ENCODE measurements at regions not wholly inside any gene's neighbourhood (a gene's known extent, or its start where the extent isn't known, plus 50 kb on each side); places are given as distances from the start of the nearest gene placed in this dataset.
"Not testable (repeated sequence)": the region's sequence is repeated elsewhere in the genome, so short reads cannot be mapped to it uniquely, and the experiment has no call there.

DNA sequence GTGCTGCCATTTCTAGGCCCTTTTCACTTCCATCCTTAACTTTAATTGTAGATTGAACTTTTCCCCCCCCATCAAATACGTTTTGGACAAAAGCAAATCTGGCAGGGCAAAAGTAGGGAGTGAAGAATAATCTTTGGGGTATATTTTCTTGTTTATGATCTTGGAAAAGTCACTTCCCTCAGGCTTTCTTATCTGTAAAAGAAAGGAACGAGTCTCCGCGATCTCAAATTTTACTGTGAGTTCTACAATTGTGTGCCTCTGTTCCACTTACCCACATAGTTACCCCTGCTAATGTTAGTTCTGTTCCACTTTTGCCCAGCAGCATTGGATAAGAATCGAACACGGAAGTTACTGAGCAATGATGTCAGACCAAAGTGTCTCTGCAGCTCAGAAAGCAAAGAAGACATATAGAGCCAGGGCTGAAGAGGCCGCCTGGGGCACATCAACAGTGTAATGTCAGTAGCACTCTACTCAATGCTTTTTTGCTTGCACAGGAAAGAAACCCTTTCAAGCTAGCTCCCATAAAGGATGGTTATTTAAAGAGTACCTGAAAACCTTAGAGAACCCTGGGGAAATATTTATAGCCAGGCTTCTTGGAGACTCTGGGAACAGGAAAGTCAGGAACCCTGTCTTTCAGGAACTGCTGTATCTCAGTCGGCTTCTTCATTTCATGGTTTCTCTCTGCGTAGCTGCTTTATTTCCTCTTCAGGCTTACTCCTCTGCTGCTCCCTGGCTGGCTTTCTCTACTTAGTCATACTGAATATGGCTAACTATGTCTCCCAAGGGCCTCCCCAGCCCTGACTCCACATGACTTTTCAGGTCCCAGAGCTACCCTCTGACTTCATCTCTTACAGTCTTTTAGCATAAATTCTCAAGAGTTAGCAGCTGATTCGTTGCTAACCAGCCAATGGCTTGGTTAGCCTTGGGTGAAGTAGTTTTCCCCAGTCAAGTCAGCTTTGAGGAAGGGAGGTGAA is 123.7 kb upstream of the FAM3C start:
- DNase-seq = no peak

DNA sequence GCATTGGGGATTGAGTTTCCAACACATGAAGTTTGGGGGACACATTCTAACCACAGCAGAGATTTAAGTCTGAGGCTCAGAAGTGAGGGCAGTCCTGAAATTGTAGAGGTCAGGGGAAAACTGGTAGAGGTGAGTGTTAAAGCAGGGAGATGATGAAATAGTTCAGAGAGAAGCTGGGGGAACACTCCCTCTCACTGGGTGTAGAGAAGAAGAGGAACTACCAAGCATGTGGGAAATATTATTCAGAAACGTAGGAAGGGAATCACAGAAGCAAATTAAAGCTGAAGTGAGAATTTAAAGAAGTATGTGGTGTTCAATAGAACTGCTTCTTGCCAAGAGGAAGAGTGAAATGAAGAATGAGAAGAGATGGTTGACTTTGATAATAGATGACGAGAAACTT is 121.5 kb upstream of the FAM3C start:
- DNase-seq = no peak

DNA sequence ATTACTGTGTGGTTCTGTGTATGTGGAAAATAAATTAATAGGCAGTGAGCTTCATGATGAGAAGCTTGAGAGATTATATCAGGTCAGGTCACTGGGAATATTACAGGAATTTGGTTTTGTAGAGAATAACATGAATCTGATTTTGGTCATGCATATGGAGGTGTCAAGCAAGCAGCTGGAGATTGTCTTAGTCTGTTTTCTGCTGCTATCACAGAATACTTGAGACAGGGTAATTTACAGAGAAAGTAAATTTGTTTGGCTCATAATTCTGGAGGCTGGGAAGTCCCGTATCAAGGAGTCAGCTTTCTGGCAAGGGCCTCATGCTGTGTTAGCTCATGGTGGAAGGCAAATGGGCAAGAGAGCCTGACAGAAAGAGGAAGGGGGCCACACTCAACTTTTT is 120.7 kb upstream of the FAM3C start:
- no peak for DNase-seq

DNA sequence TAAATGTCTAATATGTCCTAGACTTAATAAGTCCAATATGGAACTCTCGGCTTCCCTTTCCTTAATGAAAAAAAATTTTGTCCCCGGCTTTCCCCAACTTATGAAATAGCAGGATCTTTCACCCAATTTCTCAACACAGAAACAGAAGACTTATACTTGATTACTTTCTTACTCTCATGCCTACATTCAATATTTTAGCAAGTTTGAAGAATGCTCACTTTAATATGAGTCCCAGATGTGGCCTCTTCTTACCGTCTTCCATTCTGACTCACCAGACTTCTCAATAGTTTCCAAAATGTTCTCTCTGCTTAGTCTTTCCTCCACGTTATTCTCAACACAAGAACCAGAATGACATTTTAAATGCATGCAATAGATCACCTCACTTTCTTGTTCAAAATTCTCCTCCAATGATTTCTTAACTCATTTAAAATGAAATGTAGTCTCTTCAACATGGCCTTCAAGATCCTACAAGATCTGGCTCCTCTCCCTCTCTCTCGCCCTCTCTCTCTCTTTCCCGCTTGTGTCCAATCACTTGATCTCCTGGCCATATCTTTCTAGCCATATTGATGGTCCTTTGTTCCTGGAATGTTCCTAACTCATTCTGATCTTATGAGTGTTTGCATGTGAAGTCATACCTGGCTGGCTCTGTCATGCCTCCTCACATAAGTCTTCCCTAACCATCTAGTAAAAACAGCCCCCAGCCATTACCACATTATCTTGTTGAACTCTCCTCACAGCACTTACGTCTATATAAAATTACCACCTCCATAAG is 119.7 kb upstream of the FAM3C start:
- no peak for DNase-seq

DNA sequence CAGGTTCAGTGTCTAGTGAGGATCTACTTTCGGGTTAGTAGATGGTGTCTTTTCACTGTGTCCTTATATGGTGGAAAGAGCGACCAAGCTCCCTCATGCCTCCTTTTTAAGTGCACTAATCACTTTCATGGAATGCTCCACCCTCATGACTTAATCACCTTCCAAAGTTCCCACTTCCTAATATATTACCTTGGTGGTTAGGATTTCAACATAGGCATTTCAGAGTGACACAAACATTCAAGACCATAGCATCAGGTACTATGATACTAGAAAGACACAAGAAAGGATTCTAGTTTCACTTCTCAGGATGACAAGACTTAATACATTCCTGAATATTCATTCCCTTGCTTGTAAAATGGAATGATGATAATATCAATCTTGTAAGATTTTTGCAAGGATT is 119.1 kb upstream of the FAM3C start:
- DNase-seq = no peak

DNA sequence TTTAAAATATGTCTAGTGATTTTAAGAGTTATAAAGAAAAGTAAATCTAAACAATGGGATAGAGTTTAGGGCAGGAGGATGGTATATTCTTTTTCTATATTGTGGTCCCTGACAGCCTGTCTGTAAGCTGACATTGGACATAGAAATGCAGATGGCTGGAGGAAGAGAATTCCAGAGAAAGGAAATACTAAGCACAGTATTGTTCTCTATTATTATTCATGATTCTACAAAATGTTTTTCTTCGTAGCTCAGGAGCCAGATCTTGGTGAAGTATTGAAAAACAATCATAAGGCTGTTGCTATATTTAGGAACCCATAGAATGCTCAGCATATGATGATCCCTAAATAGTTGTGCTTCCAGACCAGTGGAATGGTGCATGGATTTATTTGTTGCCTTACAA is 117.0 kb upstream of the FAM3C start:
- DNase-seq = no peak

DNA sequence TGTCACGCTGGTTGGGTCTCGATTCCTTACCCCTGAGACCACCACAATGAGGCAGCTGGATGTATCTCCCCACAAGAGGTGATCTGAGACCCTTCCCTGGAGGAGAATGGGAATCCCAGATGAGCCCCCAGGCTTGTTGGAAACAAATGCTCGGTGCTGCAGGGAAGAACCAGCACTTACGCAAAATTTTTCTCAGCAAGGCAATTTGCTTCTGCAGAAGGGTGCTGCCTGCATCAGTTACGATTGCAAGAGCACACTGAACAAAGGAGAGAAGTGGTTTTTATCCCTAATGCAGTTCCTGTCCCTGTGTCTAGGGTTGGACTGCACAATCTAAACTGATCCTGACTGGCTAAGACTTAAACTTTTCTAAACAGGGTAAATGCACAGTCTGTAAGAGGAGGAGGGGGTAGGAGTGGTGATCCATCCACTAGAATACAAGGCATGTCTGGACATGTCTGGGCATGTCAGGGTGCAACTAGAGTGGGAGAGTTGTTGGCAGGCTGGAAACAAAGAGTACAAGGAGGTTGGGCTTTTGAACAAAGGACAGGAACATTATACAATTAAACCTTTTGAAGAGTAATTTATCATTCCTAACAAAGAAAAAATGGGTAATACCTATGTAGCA is 114.9 kb upstream of the FAM3C start:
- no peak for DNase-seq

DNA sequence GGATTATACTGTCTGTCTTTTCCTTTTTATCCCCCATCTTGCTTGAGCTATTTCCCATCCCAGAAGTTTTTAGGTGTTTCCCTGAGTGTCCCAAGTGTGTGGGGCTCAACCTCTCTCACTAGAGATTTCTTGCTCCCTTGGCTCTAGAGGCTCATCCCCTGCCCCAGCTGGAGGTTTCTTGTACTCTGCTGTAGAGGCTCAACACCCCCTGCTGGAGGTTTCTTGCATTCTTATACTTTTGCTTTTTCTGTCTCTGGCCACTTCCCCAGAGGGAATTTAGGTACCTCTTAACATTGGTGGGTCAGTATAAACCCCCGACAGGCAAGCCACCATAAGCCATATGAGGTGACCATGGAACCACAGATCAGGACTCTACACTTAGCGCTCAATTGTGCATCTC is 114.2 kb upstream of the FAM3C start:
- no peak for DNase-seq

DNA sequence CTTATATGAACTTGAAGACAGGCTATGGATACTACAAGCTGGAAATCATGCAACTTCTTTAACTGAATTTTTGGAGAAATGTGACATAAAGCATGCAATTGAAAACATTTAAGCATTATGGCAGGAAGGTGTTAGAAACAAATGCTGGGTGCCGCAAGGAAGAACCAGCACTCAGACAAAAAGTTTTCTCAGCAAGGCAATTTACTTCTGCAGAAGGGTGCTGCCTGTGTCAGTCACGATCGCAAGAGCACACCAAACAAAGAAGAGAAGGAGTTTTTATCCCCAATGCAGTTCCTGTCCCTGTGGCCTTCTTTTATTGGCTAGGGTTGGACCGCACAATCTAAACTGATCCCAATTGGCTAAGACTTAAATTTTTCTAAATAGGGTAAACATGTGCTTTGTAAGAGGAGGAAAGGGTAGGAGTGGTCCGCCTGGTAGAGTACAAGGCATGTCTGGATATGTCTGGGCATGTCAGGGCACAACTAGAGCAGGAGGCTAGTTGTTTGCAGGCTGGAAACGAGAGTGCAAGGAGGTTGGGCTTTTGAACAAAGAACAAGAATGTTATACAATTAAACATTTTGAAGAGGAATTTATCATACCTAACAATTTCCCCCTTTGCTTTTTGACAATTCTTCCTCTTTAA is 109.6 kb upstream of the FAM3C start:
- DNase-seq = no peak

DNA sequence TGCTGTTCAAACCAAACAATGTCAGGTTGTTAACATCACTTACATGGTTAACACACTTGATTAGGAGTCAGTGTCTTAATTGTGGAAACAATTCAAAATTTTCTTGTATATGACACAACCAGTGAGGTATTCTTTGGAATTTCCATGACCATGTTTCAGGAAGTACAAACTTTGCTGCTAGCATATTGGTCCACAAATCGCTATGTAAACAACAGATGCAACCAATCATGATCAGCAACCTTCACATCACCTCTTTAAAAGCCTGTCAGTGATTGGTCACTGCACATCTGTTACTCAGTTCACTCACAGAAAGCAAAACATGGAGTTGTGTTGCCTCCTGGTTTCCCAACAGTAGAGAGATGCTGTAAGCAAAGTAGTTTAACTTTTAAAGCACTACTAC is 108.9 kb upstream of the FAM3C start:
- no peak for DNase-seq

DNA sequence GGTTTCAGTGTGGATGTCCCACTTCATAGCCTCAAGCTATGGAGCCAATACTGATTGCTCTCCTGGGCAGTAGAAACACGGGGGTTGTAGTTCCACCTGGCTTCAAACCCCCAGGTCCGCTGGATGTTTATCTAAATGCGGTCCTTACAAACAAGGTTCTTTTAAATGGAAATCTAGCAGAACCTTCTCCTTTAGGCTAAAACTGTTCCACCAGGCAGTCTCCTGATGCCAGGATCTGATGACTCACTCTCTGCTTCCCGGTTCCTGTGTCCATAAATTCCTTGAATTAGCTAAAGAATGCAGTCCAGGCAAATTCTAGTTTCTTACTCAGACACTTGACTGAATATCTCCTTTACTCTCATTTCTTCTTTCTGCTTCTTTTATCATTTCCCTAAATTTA is 108.4 kb upstream of the FAM3C start:
- DNase-seq = no peak

DNA sequence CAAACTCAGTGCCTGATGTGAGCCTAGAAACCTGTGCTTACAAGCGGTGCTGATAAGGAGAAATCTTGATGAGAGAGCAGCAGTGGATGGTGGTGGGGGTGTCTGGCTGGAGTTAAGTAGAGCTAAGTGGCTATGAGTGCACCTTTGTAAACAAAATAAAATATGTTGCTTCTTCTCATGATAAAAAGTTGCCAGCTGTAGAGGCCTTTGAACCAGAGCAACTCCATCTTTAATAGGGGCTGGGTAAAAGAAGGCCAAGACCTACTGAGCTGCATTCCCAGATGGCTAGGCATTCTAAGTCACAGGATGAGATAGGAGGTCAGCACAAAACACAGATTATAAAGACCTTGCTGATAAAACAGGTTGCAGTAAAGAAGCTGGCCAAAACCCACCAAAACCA is 107.6 kb upstream of the FAM3C start:
- no peak for DNase-seq

DNA sequence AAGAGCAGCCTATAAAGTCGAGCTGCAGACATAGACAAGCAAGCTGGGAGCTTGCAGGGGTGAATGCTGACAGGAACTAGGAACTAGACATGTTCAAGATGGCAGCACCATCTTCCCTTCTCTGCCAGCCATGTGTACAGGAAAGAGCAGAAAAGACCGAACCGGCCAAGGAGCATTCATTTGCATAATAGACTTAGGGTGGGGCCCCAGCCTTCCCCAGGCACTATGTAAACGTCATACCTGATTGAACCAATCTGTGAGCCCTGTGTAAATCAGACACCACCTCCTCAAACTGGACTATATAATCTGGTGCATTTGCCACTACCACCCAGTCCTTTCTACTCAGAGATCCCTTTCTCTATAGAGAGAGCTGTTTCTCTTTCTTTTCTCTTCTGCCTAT is 106.9 kb upstream of the FAM3C start:
- no peak for DNase-seq

DNA sequence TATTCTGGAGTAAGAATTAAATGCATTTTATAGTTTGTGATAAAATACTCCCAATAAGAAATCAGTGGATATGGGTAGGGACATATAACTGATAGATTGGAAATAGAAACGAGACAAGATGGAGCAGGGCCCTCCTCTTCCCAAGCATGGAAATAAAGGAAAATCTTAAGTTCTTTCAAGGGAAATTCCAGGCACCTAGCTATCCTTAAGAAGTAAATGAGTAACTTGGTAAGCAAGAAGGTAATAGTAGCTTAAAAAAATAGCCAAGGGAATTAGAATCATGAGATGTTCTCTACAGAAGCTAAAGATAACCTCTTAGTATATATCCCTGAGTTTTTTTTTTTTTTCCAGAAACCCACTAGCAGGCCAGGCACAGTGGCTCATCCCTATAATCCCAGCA is 105.5 kb upstream of the FAM3C start:
- no peak for DNase-seq

DNA sequence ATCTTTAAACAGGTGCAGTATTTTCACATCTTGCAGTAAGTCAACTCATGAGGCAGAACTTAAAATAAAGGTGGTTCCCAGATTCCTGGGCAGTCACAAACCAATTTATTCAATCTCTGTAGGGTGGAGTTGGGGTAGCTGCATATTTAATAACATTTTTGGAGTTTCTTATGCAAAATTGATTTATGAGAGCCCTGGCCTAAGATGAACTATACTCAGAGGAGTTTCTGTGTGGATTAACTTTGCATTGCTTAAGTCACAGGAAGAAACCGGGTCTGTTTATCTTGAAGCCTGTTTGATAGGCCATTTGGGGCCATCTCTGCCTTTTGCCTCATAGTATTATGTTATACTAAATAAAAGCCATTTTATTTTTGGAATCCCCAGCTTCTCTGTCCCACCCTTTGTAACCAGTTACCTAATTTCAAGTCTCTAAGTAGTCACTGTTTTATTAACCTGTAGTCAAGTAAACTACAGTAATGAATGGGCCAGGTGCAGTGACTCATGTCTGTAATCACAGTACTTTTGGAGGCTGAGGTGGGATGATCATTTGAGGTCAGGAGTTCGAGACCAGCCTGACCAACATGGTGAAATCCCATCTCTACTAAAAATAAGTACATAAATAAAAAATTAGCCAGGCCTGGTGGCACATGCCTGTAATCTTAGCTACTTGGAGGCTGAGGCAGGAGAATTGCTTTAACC is 104.4 kb upstream of the FAM3C start:
- DNase-seq = no peak

DNA sequence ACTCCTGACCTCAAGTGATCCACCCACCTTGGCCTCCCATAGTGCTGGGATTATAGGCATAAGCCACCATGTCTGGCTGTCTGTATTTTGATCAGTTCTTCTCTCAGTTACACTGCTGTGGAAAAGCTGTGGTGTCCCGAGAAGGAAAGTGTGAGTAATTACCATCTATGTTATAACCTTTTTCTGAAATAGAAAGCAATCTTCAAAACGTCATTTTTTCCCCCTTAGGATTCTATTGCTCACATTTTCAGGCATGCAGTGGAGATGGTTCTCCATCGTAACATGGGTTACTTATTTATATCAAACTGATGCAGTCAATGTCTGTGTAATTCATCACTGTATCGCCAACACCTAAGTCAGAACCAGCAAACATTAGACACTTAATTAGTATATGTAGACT is 103.5 kb upstream of the FAM3C start:
- no peak for DNase-seq

DNA sequence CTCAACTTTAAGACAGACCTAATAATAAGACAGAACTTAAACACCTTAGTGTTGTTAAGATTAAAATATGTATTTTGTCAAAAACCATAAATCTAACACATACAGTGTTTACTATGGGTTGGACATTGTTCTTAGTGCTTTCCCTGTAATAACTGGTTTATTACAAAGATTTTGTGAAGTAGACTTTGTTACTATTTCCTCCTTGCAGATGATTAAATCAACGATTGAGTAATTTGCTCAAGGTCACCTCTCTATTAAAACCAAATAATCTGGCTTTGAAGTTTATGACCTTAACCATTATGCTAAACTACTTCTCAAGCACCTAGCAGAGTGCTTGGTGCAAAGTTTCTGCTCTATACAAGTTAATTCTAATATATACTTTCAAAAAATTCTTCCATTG is 102.7 kb upstream of the FAM3C start:
- no peak for DNase-seq

DNA sequence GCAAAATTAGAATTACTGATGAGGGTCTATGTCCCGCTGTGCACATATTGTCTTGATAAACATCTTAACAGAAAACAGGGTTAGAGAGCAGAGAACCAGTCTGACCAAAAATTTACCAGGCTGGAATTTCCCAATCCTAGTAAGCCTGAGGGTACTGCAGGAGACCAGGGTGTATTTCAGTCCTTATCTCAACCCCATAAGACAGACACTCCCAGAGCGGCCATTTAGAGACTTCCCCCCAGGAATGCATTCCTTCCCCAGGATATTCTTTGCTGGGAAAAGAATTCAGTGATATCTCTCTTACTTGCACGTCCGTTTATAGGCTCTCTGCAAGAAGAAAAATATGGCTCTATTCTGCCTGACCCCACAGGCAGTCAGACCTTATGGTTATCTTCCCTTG is 101.4 kb upstream of the FAM3C start:
- not testable (repeated sequence) for DNase-seq

DNA sequence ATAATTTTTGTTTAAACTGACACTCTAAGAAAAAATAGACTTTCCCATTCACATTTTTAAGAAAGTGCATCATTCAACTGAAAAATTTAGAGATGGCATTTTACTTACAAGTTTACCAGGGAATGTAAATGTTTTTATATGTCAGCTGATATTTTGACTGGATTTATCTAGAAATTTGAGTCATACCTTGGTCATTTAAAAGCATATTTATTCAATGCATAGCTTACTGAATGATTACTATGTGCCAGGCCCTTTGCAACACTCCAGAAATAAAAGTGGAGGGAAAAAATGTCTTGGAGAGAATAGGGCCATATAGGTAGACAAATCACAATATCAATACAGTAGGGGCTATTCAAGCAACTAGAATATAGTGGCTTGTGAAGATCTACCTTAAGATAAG is 98.4 kb upstream of the FAM3C start:
- DNase-seq = no peak

DNA sequence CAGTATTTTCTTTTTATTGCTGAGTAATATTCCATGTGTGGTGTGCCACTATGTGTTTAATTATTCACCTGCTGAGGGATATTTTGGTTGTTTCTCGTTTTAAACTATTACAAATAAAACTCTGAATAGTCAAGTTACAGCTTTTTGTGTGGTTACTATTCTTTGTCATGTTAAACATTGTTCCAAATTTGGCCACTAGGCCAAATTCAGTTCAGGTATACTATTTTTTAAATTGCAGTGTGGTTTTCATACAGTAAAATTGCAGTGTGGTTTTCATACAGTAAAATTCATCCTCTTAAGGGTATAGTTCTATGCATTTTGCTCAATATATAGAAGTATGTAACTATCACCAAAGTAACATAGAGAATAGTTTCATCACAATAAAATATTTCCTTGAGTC is 97.4 kb upstream of the FAM3C start:
- no peak for DNase-seq

DNA sequence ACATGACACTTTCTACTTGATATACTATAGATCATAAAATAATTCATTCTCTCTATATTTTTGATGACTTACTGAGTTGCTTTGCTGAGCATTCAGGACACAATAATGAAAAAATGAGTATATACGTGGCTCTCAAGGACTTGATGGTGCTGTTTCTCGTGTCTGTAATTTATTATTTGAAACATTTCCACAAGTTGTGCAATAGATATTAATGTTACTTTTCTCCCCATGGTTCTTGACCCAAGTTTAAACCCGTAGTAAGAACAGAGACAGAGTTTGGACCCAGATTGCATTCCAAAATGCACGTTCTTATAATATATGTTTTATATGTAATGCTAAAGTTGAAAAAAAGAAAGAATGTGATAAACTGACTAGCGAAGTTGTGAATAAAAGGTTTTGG is 94.2 kb upstream of the FAM3C start:
- DNase-seq = no peak

DNA sequence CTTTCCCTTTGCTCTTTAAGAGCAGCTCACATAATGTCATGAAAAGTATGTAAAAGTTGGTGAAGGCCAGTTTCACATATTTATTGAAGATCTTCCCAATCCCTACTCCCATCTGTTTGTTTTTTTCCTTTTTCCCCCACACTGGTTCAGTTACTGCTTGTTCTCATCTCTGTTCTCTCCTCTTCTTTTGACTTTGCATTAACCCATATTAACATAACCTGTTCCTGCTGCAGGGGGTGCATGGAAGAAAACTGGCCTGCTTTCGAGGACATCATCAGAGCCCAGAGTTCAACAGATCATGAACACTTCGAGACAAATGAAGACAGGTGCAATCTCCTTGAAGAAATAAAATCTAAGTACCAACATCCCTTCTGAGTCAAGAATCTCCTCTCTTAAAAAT is 93.3 kb upstream of the FAM3C start:
- DNase-seq = no peak

All from NCI-H187 (cell line).